22Rv1 (cell line): ENCODE measurements at regions not wholly inside any gene's neighbourhood (a gene's known extent, or its start where the extent isn't known, plus 50 kb on each side); places are given as distances from the start of the nearest gene placed in this dataset.

ENCODE experiments used
- ZFX ChIP-seq: fragments of 450-650 bp; IDR thresholded peaks from 2 replicates; pipeline ENCODE4 v1.6.1; 2017; ENCODE audit warnings: antibody characterized with exemption, borderline replicate concordance
- TF ChIP-seq, protein P1 (sequence below): fragments of 450-650 bp; IDR thresholded peaks from 2 replicates; pipeline ENCODE4 v1.5.1; 2017; ENCODE audit warnings: mild to moderate bottlenecking

- TF ChIP-seq, protein P1, sequence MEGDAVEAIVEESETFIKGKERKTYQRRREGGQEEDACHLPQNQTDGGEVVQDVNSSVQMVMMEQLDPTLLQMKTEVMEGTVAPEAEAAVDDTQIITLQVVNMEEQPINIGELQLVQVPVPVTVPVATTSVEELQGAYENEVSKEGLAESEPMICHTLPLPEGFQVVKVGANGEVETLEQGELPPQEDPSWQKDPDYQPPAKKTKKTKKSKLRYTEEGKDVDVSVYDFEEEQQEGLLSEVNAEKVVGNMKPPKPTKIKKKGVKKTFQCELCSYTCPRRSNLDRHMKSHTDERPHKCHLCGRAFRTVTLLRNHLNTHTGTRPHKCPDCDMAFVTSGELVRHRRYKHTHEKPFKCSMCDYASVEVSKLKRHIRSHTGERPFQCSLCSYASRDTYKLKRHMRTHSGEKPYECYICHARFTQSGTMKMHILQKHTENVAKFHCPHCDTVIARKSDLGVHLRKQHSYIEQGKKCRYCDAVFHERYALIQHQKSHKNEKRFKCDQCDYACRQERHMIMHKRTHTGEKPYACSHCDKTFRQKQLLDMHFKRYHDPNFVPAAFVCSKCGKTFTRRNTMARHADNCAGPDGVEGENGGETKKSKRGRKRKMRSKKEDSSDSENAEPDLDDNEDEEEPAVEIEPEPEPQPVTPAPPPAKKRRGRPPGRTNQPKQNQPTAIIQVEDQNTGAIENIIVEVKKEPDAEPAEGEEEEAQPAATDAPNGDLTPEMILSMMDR = no peak
- no peak for TF ChIP-seq ZFX
Measured at GRCh38 chr20:36092398-36093024, 62.0 kb upstream of the EPB41L1 start.
